DMS 273 (cell line): ENCODE measurements at regions not wholly inside any gene's neighbourhood (a gene's known extent, or its start where the extent isn't known, plus 50 kb on each side); places are given as distances from the start of the nearest gene placed in this dataset.

Experiments
- DNase-seq: peaks from one replicate; lab custom pipeline; 2025; ENCODE audit not compliant: unreplicated experiment; lab: John Stamatoyannopoulos, UW

DNA sequence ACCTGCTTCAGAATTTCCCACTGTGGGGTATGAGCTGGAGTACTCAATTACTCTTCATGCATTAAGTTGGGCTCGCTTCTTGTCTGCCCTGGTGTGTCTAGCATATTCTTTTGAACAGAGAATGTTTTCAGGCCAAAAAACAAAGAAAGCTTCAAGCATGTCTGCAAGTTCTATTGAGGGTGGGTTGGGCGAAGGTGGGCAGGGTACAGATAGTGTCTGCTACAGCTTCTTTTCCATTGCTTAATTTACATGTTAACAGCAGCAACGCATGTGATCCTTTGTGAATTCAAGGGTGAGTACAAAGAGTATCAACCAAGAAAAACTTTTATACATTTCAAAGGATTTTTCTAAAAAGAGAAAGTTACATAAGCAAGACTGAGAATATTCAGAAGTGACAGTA is 406.5 kb downstream of the IRS2 start:
- DNase-seq: no peak

DNA sequence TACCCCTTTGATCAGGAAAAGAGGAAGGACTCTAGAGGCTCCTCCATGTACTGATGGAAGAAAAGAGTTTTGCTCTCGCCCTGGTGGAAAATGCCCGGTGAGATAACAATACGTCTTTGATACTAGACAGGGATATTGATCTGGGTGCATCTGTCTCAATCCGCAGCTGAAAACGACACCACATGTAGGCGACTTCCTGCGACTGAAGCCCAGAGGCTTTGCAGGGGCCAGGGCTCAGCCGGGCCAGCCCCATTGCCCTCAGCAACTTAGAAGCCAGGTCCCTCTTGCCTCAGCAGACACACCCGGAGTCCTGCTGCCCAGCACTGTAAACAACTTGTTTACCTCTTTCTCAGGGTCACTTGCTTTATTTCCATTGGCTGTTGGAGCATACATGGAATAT is 409.4 kb downstream of the IRS2 start:
- DNase-seq: no peak

DNA sequence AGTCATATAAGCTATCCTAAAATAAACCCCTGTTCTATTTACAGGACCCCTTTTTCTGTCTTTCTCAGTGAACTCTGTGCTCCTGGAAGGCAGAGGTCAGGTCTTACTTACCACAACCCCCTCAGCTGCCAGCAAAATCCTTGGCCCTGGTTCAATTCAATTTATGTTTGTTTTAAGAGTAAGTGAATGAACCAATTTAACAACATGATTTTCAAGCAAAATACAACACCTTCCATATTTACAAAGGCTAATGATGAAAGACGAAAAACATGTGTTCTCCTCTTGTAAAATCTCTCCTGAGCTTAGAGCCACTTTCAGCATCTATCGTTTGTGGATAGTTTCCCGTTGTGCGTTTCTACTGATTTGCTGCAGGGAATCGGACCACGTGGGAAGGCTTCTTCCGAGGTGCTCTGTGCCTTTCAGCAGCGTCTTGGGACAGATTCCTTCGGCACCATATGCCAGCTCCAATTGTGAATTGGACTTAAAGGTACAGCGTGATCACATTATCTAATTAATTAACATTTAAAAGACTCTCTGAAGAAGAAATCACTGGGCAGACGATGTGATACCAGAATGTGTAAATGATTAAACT is 411.7 kb downstream of the IRS2 start:
- DNase-seq: no peak

DNA sequence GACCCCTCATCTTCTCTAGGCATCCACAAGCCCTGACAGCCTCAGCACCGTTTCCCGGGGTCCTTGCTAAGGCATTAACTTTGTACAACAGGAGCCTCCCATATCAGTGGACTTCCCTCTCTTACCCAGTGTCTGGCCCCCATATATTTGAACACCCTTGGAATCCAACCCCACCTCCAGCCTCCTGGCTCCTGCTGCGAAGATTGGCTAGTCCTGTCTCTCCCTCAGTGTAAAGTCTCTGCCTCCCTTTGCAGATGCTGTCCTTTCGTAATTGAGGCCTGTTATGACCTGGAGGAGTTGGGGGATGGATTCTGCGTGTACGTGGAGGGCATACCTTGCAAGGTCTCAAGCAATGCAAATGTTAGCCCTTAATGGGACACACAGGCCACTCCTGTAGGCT is 413.7 kb downstream of the IRS2 start:
- no peak for DNase-seq

DNA sequence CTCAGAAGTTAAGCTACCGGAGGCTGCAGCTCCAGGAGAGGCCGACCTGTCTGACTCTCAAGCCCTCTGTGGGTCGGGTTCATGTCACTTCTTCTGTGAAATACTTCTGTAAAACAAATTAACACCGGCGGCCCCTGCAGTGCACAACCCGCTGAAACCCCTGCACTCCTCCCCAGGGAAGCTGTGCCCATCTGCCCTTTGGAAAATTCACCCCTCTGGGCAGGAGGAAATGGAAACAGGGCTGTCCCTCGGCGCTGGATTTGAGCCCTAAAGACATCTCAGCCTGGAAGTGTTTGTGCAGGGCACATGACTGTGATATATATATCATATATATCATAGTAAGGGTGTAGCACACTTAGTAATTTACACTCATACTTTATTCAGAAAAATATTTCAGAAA is 415.3 kb downstream of the IRS2 start:
- no peak for DNase-seq

GRCh38 chr13:109370496-109370895 is 415.9 kb downstream of the IRS2 start:
- DNase-seq: no peak

DNA sequence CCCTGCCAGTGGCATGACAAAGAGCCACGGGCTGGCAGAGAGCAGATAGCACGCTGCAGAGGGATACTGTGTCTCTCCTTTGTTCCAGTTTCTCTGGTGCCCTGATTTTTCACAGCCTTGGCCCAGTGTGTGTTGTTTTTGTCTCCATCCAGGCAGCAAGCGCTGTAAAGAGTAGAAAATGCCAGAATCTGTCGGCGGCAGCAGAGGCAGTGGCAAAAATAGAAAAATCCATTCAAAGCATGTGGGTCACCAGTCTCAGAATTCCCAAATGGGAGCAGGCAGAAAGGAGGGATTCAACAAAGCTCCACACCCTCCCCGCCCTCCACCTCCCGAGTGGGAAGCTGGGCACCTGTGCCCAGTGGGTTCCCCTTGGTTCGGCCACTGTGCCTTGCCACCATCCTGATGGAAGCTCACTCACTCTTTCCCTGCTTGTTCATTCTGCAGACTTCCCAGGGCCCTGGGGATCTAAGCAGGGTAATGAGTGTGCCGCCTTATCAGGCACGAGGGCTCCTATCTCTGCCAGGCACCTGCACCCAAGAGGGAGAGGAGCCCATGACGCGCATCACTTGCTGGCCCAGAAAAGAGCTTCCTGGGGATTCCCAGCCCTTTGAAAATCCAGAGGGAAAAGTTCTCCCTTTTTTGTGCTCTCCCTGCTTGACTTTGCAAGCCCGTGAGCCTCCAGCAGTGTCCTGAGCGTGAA is 416.9 kb downstream of the IRS2 start:
- no peak for DNase-seq

DNA sequence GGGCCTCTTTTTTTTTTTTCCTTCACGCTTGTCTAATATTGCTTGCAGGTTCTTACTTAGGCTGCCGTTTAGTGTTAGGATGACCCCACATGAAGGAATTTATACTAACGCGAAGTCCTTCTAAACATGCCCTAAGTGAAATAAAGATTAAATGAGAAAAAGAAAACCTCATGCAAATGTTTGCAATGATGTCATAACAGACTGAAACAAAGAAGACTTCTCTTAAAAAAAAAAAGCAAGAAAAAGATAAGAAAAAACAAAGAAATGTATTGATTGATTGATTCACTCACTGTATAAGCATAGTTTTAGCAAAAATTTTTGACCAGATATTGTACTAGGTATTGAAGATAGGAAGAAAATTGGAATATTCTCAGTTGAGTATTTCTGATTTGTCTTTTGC is 418.2 kb downstream of the IRS2 start:
- DNase-seq: no peak

- no peak for DNase-seq
These were observed 419.9 kb downstream of the IRS2 start for GRCh38 chr13:109366525-109366924.

DNA sequence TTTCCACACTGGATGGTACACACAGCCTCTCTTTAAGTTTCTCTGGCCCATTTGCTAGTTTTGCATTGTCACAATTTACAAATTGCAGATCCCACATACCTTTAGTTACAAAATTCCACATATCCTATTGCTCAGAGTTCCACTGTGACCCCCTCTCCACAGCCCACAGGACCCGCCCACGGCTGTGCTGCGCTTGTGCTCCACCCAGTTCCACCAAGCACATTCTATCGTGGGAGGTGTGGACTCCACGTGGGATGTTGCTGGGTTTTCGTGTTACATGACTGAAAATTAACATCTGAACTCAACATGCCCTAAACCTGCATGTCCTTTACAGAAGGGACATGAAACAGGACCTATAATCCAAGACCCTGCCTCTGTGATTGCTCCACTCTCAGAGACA is 423.0 kb downstream of the IRS2 start:
- no peak for DNase-seq

DNA sequence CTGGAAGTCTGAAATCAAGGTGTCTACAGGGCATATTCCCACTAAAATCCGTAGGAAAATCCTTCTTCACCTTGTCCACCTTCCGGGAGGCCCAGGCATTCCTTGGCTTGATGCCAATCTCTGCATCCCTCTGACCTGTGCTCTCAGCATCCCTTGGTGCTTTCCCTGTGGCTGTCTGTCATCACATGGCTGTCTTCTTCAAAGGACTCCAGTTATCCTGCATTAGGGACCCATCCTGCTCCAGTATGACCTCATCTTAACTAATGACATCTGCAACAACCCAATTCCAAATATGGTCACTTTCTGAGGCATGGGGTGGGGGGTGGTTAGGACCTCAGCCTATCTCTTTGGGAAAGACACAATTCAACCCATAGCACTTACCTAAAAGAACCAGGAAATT is 423.8 kb downstream of the IRS2 start:
- no peak for DNase-seq

DNA sequence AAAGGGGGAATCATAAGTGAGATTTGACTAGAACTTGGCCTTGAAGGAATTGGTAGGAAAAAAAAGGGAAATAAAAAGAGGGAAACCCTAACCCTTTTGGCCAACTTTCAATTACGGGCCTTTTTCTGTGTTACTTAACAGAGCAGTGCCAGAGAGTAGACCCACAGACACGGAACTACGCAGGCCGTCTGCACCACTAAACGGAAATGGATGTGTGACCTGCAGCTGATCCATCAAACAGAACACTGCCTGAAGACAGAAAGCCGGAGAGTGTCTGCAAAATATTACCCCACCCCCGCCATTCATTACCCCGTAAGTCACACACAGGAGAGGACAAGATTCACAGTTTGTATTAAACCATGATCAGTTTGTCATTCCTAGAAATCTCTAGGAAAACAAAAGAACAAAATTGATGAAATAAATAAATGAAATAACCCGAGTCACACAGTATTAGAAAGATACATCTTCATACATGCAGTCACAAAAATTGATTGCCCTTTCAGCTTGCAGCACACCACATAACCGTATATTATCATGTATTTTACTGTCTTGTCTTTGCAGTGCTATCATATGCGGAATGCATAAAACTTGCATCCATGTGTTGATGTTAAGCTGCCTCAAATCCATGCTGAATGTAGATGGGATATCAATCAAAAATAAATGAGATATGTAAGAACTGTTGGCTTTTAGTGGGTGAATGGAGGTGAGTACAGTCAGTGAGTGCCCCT is 424.7 kb downstream of the IRS2 start:
- DNase-seq: no peak

DNA sequence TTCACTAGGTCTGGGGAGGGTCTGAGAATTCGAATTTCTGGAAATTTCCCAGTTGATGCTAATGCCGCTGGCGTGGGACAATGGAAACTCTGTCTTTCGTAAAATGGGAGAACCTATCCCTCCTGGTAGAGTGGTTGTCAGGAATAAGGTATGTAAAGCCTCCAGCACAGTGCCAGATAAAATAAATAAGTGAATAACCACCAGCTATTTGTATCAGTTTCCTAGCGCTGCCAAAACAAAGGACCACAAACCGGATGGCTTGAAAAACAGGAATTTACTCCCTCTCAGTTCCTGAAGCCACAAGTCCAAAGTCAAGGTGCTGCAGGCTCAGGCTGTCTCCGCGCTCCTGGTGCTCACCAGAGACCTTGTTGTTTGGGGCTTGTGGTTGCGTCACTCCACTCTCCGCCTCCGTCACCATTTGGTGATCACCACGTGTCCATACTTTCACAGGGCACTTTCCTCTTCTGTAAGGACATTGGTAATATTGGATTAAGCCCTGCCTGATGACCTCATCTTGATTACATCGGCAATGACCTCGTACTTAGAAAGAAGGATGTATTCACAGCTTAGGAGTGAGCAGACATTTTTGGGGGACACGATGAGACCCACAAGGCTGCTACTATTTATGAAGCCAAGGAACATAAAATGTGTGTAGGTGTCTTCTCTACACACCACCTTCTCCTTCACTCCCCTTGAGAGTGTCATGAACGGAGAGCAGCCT is 428.5 kb downstream of the IRS2 start:
- no peak for DNase-seq

DNA sequence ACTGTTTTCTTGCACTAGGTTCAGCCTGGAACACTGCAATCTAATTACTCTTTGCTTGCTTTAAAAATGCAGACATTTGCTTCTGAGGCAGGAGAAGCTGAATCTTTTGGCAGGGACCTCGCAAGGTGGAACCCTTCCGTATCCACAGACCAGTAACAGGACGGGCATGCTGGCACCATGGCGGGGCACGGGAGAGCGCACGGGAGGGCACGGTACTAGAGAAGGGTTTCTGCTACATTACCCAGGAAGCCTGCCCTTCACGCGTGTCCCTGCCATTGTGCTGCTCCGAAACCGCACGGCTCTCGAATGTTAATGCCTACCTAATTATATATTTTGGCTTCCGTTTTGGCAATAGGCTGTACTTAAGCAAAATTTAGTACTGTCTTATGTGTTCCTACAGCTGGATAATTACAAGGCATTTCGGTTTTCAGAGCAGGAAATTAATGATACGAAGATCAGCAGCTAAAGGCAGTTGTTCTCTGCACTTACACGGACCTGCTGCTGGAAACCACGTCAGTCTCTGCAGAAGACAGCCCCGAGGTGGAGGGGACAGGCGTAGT is 430.4 kb downstream of the IRS2 start:
- no peak for DNase-seq

DNA sequence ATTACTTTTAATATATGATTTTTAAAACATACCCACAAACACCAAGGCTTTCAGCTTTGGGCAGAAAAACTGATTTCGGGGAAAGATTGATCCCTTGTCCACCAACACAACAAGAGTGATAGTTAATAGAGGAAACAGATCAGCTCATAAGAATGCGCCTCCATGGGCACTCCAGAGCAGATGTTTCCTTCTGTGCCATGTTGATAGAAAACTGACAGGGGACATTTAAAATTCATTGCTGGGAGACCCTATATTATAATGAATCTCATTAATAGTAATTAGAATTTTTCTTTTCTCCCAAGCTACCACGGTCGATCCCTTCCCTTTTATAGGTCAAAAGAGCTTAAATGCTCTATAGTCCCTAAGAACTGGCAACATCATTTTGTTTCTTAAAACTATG is 431.2 kb downstream of the IRS2 start:
- DNase-seq: no peak

DNA sequence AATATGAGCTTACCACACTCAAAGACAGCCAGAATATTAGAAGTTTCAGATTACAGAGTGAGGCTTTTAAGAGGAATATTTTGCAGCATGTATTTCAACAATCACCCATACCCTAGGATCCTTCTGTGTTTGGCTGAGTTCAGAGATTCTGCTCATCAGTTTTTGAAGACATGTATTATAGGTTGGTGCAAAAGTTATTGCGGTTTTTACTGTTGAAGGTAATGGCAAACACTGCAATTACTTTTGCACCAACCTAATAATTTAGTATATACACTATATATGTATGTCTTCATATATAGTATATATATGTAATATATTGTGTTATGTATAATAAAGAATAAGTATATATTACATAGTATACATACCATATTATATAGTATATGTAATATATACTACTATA is 435.1 kb downstream of the IRS2 start:
- no peak for DNase-seq

DNA sequence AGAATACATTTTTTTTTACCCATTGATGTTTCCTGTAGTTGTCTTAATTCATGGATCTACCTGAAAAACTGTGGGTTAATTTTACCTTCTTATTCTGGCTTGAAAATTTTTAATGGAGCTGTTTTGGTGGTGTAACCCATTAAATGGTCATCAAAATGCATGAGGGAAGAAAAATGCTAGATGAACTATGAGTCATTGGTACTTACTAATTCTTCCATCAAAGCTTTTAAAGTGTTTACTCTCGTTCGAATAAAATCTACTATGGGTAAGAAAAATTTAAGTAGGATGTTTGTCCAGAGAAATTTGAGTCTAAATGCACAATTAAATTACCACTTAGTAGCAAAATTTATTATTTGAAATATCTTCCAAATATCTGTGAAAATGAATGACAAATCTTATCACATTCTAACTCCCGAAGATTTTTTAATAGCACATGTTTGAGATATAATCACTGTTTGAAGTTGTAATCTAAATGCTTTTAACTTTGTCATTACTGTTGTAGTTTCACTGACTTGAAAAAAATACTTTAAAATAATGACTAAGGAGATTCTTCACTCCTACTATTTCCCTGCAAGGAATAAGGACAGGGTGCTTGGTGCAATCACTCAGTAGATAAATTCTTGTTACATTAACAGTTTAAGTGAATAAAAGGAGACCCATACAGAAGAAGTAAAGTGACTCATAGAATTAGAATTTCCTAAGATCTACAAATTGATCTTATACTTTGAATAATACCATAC is 437.7 kb downstream of the IRS2 start:
- no peak for DNase-seq

DNA sequence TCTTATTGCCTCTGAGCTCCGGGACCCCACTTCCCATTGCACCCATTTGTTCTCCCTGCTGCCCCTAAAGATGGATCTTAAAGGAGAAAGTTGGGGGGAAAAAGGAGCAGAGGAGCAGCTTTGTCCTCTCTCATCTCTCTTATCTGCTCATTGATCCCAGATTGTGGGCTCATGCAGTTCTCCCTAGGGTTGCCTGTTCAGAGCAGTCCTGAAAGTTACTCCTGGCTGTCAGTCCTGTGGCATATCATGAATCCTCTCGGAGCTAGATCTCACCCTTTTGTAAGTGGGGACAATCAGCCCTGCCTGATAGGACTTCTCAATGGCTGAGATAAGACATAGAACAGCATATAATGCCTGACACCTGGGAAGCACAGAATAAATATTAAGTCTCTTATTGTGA is 440.3 kb downstream of the IRS2 start:
- no peak for DNase-seq

GRCh38 chr13:109345433-109345941 is 440.9 kb downstream of the IRS2 start:
- DNase-seq: no peak

GRCh38 chr13:109344552-109345157 is 441.7 kb downstream of the IRS2 start:
- no peak for DNase-seq
